ENCODE measurements at regions not wholly inside any gene's neighbourhood (a gene's known extent, or its start where the extent isn't known, plus 50 kb on each side); places are given as distances from the start of the nearest gene placed in this dataset.

GRCh38 chr2:219857751-219858150 is 230.3 kb downstream of the SLC4A3 start:
- TF ChIP-seq FOXJ3 (CRISPR knock-in tag; IDR thresholded peaks at IDR 0.05; ENCODE audit: borderline replicate concordance), result no peak
- no peak for TF ChIP-seq CTCF (IDR thresholded peaks at IDR 0.05)

Data from WTC11 (cell line).